Ishikawa (cell line): ENCODE measurements at regions not wholly inside any gene's neighbourhood (a gene's known extent, or its start where the extent isn't known, plus 50 kb on each side); places are given as distances from the start of the nearest gene placed in this dataset.

Experiments
- CEBPB ChIP-seq: IDR thresholded peaks from 2 replicates; pipeline ENCODE4 v1.6.1; 2012
- CREB1 ChIP-seq: IDR thresholded peaks from 2 replicates; pipeline ENCODE4 v1.6.1; 2012; ENCODE audit warnings: low read depth
- EGR1 ChIP-seq: IDR thresholded peaks from 2 replicates; pipeline ENCODE4 v1.6.1; 2012
- EP300 ChIP-seq: IDR thresholded peaks from 2 replicates; pipeline ENCODE4 v1.6.1; 2012; ENCODE audit warnings: borderline replicate concordance
- FOXM1 ChIP-seq: IDR thresholded peaks from 2 replicates; pipeline ENCODE4 v1.6.1; 2012; ENCODE audit warnings: low read depth, borderline replicate concordance
- NFIC ChIP-seq: IDR thresholded peaks from 2 replicates; pipeline ENCODE4 v1.6.1; 2012
- RAD21 ChIP-seq: IDR thresholded peaks from 2 replicates; pipeline ENCODE4 v1.6.1; 2012; ENCODE audit warnings: low read depth
- TAF1 ChIP-seq: IDR thresholded peaks from 2 replicates; pipeline ENCODE4 v1.6.1; 2012; ENCODE audit warnings: low read depth, mild to moderate bottlenecking
- TCF12 ChIP-seq: IDR thresholded peaks from 2 replicates; pipeline ENCODE4 v1.6.1; 2012; ENCODE audit warnings: low read depth
- TEAD4 ChIP-seq: IDR thresholded peaks from 2 replicates; pipeline ENCODE4 v1.6.1; 2012
- YY1 ChIP-seq: IDR thresholded peaks from 2 replicates; pipeline ENCODE4 v1.6.1; 2012; ENCODE audit warnings: low read depth
- ZBTB7A ChIP-seq: IDR thresholded peaks from 2 replicates; pipeline ENCODE4 v1.6.1; 2012; ENCODE audit warnings: low read depth
- TF ChIP-seq, protein P1 (sequence below): IDR thresholded peaks from 2 replicates; pipeline ENCODE4 v1.6.1; 2012; ENCODE audit warnings: low read depth, mild to moderate bottlenecking
- TF ChIP-seq, protein P2 (sequence below): IDR thresholded peaks from 2 replicates; pipeline ENCODE4 v1.6.1; 2012
- TF ChIP-seq, protein P3 (sequence below): IDR thresholded peaks from 2 replicates; pipeline ENCODE4 v1.6.1; 2012

DNA sequence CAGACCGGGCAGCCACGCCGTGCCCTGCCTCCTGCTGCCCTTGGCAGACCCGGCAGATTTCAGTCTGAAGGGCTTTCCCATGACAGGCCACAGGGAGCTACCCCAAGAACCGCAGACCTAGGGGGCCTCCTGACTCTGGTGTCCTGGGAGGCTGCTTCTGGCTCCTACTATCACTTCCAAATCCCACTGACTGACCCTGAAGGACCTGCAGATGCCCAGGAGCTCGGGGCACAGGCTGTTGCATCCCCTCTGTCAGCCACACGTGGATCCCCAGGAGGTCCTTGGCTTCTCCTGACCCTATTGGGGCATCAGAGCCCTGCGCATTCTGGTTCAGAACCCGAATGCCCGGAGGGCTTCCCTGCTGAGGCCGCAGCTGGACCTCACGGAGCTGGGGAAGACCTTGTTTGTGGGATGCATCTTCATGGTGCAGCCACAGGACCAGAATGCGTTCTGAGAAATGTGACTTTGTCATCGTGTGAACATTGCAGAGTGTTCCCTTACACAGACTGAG lies 81.3 kb upstream of the IRX4 start:
- TF ChIP-seq, protein P1, sequence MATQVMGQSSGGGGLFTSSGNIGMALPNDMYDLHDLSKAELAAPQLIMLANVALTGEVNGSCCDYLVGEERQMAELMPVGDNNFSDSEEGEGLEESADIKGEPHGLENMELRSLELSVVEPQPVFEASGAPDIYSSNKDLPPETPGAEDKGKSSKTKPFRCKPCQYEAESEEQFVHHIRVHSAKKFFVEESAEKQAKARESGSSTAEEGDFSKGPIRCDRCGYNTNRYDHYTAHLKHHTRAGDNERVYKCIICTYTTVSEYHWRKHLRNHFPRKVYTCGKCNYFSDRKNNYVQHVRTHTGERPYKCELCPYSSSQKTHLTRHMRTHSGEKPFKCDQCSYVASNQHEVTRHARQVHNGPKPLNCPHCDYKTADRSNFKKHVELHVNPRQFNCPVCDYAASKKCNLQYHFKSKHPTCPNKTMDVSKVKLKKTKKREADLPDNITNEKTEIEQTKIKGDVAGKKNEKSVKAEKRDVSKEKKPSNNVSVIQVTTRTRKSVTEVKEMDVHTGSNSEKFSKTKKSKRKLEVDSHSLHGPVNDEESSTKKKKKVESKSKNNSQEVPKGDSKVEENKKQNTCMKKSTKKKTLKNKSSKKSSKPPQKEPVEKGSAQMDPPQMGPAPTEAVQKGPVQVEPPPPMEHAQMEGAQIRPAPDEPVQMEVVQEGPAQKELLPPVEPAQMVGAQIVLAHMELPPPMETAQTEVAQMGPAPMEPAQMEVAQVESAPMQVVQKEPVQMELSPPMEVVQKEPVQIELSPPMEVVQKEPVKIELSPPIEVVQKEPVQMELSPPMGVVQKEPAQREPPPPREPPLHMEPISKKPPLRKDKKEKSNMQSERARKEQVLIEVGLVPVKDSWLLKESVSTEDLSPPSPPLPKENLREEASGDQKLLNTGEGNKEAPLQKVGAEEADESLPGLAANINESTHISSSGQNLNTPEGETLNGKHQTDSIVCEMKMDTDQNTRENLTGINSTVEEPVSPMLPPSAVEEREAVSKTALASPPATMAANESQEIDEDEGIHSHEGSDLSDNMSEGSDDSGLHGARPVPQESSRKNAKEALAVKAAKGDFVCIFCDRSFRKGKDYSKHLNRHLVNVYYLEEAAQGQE = no peak
- TF ChIP-seq FOXM1 (no peak), EP300 (no peak), ZBTB7A (no peak), TCF12 (no peak), YY1 (no peak), NFIC (no peak), RAD21 (no peak), CEBPB (no peak), CREB1 (no peak)
- TF ChIP-seq, protein P2, sequence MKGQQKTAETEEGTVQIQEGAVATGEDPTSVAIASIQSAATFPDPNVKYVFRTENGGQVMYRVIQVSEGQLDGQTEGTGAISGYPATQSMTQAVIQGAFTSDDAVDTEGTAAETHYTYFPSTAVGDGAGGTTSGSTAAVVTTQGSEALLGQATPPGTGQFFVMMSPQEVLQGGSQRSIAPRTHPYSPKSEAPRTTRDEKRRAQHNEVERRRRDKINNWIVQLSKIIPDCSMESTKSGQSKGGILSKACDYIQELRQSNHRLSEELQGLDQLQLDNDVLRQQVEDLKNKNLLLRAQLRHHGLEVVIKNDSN = no peak
- TF ChIP-seq, protein P3, sequence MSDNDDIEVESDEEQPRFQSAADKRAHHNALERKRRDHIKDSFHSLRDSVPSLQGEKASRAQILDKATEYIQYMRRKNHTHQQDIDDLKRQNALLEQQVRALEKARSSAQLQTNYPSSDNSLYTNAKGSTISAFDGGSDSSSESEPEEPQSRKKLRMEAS = no peak

GRCh38 chr5:1963358-1963757 lies 80.6 kb upstream of the IRX4 start:
- TF ChIP-seq CREB1 (no peak), CEBPB (no peak), TCF12 (no peak), NFIC (no peak), YY1 (no peak), EGR1 (no peak), ZBTB7A (no peak), FOXM1 (no peak), TAF1 (no peak), TEAD4 (no peak), EP300 (no peak), RAD21 (no peak)
- TF ChIP-seq, protein P1 = no peak
- TF ChIP-seq, protein P2 = no peak
- TF ChIP-seq, protein P3 = no peak

- TF ChIP-seq TCF12 (no peak), CREB1 (no peak), RAD21 (no peak), CEBPB (no peak), TEAD4 (no peak), EP300 (no peak)
- TF ChIP-seq, protein P1 = no peak
- TF ChIP-seq, protein P2 = no peak
These were observed 80.1 kb upstream of the IRX4 start for GRCh38 chr5:1962619-1963355.

GRCh38 chr5:1961952-1962595 lies 79.3 kb upstream of the IRX4 start:
- TF ChIP-seq CREB1 (no peak), TAF1 (no peak), EGR1 (no peak), NFIC (no peak), TEAD4 (no peak)
- TF ChIP-seq, protein P2 = no peak
- TF ChIP-seq, protein P1 = no peak
